ENCODE measurements at regions not wholly inside any gene's neighbourhood (a gene's known extent, or its start where the extent isn't known, plus 50 kb on each side); places are given as distances from the start of the nearest gene placed in this dataset.

- H3K36me3 ChIP-seq: no peaks in the 10 kb centered on the region
- no peaks in the 10 kb centered on the region for H3K9me3 ChIP-seq
- DNase-seq (ENCODE audit: extremely low spot score): no peak
- H3K4me1 ChIP-seq: peaks cover 0 to 64% (median 30%) of the 10 kb centered on the region in 4 donors
- 50% methylated on average over 1 of the region's 1 CpG for WGBS
- H3K27ac ChIP-seq (replicated peaks in 1 of 4): no peak overlapping the region
- TF ChIP-seq POLR2AphosphoS5 (IDR thresholded peaks at IDR 0.05): no peak
- TF ChIP-seq EP300 (IDR thresholded peaks at IDR 0.05): no peak
- TF ChIP-seq POLR2A (IDR thresholded peaks at IDR 0.05; ENCODE audit: low read depth): no peak
- no peak for TF ChIP-seq CTCF (IDR thresholded peaks at IDR 0.05)
- intact Hi-C loops (cut with DNase I): loop anchor here (10.0 kb wide), 1 partner anchor 562 kb away; no protein-coding TSS in a partner anchor
- H3K27me3 ChIP-seq: no peaks in the 10 kb centered on the region
- no peak overlapping the region for H3K4me3 ChIP-seq
These were observed 395.7 kb upstream of the RARB start for GRCh38 chr3:25032344-25032743.

DNA sequence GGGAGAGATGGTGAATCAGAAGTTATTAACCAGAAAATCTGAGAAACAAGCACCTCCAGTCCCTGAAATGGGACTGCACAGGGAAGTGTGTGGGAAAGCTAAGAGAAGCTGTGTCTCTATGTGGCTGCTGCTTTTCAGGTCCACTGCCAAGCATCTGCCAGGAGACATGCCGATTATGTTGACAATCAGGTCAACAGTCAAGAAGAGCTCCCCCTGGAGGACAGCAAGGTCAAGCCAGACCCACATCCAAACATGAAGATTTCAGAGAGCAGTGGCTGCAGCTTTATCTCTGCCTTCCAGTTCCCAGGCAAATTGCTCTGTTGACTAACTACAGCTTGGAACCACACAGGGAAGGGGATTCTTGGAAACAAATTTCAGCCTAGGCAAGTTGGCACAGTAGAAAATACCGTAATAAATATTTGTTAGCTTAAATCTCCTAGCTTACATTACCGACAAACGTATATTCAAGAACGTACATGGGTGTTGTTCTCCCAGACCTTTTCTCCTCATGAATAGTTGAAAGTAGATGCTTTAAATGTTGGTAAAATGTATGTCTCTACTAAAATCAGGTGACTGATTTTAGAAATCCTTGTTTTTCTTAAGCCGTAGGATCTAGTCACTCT, 394.5 kb upstream of the RARB start:
- no peaks in the 10 kb centered on the region for H3K9me3 ChIP-seq
- no peak overlapping the region for H3K4me3 ChIP-seq
- H3K27me3 ChIP-seq: no peaks in the 10 kb centered on the region
- intact Hi-C loops (cut with DNase I): loop anchor here (10.0 kb wide), 1 partner anchor 561 kb away; no protein-coding TSS in a partner anchor
- H3K4me1 ChIP-seq: peaks cover 9 to 64% (median 33%) of the 10 kb centered on the region in 4 donors
- DNase-seq (ENCODE audit: extremely low spot score): no peak
- H3K27ac ChIP-seq (replicated peaks in 1 of 4): no peak overlapping the region
- 79% methylated on average over 6 of the region's 6 CpGs for WGBS
- H3K36me3 ChIP-seq: no peaks in the 10 kb centered on the region
- TF ChIP-seq POLR2AphosphoS5 (IDR thresholded peaks at IDR 0.05) (peak in 1 of 2 donors; percentile 11), CTCF (IDR thresholded peaks at IDR 0.05) (peak; percentile 17 to 56 (median 32)), EP300 (IDR thresholded peaks at IDR 0.05) (no peak)

- intact Hi-C loops (cut with DNase I): loop anchor here (10.0 kb wide), 1 partner anchor 559 kb away; no protein-coding TSS in a partner anchor
- no peak overlapping the region for H3K4me3 ChIP-seq
- peak overlapping the region in 2 of 4 donors; percentile 29 to 64 for H3K27ac ChIP-seq (replicated peaks in 1 of 4)
- 100% methylated on average over 1 of the region's 1 CpG for WGBS
- H3K36me3 ChIP-seq: no peaks in the 10 kb centered on the region
- no peaks in the 10 kb centered on the region for H3K27me3 ChIP-seq
- no peak for TF ChIP-seq CTCF (IDR thresholded peaks at IDR 0.05)
- no peak for TF ChIP-seq POLR2AphosphoS5 (IDR thresholded peaks at IDR 0.05)
- no peak for TF ChIP-seq EP300 (IDR thresholded peaks at IDR 0.05)
- TF ChIP-seq POLR2A (IDR thresholded peaks at IDR 0.05; ENCODE audit: low read depth): no peak
- H3K4me1 ChIP-seq: peaks cover 13 to 71% (median 47%) of the 10 kb centered on the region in 4 donors
- H3K9me3 ChIP-seq: no peaks in the 10 kb centered on the region
- no peak for DNase-seq (ENCODE audit: extremely low spot score)
These were observed 392.5 kb upstream of the RARB start for GRCh38 chr3:25035526-25035925.

DNA sequence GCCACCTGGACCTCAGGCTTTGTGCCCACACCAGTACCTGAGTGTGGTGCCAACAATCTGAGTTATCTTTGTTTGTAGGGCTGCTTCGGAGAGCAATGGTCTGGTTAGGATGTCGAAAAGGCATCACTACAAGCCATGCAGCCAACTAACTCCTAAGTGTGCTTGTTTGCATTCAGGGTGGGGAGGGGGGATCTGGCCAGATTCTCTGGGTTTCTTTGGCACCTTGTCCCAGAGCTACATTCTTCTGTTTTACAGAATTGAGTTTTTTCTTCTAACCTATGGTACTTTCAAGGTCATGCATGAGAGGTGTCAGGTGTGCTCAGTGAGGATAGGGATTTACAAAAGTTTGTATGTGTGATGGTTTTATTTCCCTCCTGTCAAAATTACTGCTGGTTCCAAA, 391.4 kb upstream of the RARB start:
- Histone ChIP-seq H3K4me3 (peak overlapping the region in 1 of 4 donors; percentile 5), H3K27ac (replicated peaks in 1 of 4) (peak overlapping the region; percentile 33 to 64 (median 59)), H3K4me1 (peaks cover 13 to 64% (median 47%) of the 10 kb centered on the region in 4 donors), H3K27me3 (no peaks in the 10 kb centered on the region), H3K9me3 (no peaks in the 10 kb centered on the region), H3K36me3 (no peaks in the 10 kb centered on the region)
- 44% methylated on average over 2 of the region's 2 CpGs for WGBS
- intact Hi-C loops (cut with DNase I): loop anchor here (10.0 kb wide), 1 partner anchor 558 kb away; no protein-coding TSS in a partner anchor
- DNase-seq (ENCODE audit: extremely low spot score): no peak
- no peak for TF ChIP-seq POLR2A (IDR thresholded peaks at IDR 0.05; ENCODE audit: low read depth)
- TF ChIP-seq POLR2AphosphoS5 (IDR thresholded peaks at IDR 0.05): no peak
- TF ChIP-seq CTCF (IDR thresholded peaks at IDR 0.05): no peak
- no peak for TF ChIP-seq EP300 (IDR thresholded peaks at IDR 0.05)

Data from esophagus muscularis mucosa (tissue), 4 donors.